Natural killer cell treated with Interleukin-12 subunit alpha and Interleukin-12 subunit beta and Interleukin-15 and Interleukin-18, amount 100 ng/mL, for 72 hours (primary cell): ENCODE measurements at regions not wholly inside any gene's neighbourhood (a gene's known extent, or its start where the extent isn't known, plus 50 kb on each side); places are given as distances from the start of the nearest gene placed in this dataset.

ENCODE experiments used
- ATAC-seq, 2 donors: fragments of 150-1000 bp; cut with Tn5 transposase in 1 of 2; sonication (Bioruptor Pico), chemical (Tn5 transposase) in 1 of 2; 2 replicates each; pipeline ENCODE4 v1.10.0; 2021
- DNase-seq: peaks from one replicate; pipeline ENCODE4 v3.0.0; 2022; ENCODE audit warnings: low spot score
- H3K27ac Mint-ChIP-seq, 2 donors: 1 replicate in 1 of 2; 2 replicates in 1 of 2; pipeline ENCODE4 v1.8.0; 2022; ENCODE audit warnings: mixed read lengths in 2 of 2, mild to moderate bottlenecking in 1 of 2, moderate library complexity in 1 of 2
- H3K27me3 Mint-ChIP-seq, 2 donors: 1 replicate in 1 of 2; 2 replicates in 1 of 2; pipeline ENCODE4 v1.8.0; 2022; ENCODE audit warnings: mixed read lengths in 2 of 2
- H3K36me3 Mint-ChIP-seq: one replicate; pipeline ENCODE4 v1.8.0; 2022; ENCODE audit warnings: mixed read lengths
- H3K4me1 Mint-ChIP-seq, 2 donors: 1 replicate in 1 of 2; 2 replicates in 1 of 2; pipeline ENCODE4 v1.8.0; 2022; ENCODE audit warnings: low read depth in 2 of 2, mixed read lengths in 2 of 2, mild to moderate bottlenecking in 1 of 2
- H3K4me3 Mint-ChIP-seq: one replicate; pipeline ENCODE4 v1.8.0; 2022; ENCODE audit warnings: mixed read lengths
- H3K9me3 Mint-ChIP-seq: 2 replicates; pipeline ENCODE4 v1.8.0; 2022; ENCODE audit warnings: mixed read lengths

DNA sequence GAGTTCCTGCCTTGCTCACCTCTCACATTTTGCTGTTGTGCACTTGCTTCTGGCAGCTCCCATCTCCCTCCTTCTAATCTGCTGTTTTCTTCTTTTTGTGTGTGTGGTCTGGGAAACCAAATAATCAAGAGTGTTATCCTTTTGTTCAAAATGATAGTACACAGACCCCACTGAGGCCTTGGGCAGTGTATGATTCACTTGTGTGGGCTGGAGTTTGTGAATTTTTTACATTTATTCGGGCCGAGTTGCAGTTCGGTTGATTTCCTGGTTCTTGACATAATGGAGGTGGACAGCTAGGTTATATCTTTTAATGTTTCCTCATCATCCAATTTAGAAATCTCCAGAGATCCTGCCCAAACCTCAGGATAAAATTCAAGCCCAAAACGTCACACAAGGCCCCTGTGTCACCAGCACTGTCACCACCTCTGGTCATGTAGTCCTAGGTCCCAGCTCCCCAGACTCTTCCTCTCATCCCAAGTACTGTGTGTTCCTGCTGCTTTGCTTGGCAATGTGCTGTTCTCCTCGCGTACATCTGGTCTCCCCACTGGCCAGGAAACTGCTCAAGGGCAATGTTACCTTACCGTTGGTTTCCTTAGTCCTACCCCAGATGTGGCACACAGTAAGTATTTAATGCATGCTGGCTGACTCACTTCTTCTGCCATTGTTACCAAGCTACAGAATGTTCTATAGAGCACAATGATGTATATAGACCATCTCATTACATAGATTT lies 55.7 kb upstream of the PHACTR2 start:
- DNase-seq, result no peak
- Mint-ChIP-seq H3K27me3 (no peaks in the 10 kb centered on the region), H3K4me1 (peaks cover 9 to 12% of the 10 kb centered on the region in 2 donors), H3K36me3 (no peaks in the 10 kb centered on the region), H3K9me3 (no peaks in the 10 kb centered on the region), H3K27ac (no peak overlapping the region), H3K4me3 (no peak overlapping the region)
- no peak for ATAC-seq

DNA sequence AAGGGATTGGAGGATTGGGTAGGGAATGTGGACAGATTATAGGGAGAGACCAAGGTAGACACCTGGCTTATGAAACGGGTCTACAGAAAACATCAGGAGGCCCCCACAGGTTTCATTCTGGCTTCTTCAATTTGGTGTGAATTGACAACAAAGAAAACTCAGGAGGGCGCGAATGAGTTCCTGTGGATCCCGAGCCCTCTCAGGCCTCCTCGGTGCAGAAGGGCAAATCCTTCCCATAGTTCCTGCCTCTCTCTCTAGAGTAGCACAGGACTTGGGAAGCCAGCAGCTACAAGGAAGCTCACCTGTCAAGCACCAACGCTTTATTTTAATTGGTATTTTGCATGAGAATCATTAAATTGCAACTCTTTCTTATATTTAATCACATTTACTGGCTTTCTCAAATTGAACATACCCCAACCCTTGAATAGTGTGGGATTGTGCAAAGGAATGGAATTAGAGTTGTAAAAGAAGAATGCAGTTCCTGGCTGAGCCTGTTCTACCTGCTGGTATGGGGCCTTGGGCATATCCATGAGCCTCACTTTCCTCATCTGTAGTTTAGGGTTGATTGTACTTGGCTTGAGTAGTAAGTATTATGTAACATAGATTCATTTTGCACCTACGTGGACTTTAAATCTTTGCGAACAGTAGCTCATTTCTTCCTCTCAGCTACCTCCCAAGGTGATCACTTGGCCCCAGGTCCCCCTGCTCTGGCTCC lies 56.4 kb upstream of the PHACTR2 start:
- Mint-ChIP-seq H3K27ac (no peak overlapping the region), H3K27me3 (no peaks in the 10 kb centered on the region), H3K9me3 (no peaks in the 10 kb centered on the region), H3K4me1 (peaks cover 12% of the 10 kb centered on the region in 2 donors), H3K4me3 (no peak overlapping the region), H3K36me3 (no peaks in the 10 kb centered on the region)
- DNase-seq (no peak), ATAC-seq (no peak)

DNA sequence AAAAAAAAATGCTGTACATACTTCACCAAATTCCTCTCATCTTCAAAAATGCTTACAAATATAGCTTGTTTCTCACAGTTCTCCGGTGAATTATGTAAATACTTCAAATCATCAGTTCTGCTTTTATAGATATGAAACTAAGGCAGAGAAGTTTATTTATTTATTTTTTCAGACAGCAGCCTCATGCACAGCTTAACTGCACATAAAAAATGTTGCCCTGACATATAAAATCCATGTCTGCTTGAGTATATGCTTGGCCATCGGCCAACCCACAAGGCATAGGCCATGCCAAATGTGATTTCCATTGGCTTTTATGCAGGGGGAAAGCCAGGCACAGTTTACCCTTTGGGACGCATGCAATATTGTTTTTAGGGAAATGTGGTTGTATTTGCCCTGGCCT lies 57.3 kb upstream of the PHACTR2 start:
- H3K36me3 Mint-ChIP-seq, result no peaks in the 10 kb centered on the region
- H3K27me3 Mint-ChIP-seq, result no peaks in the 10 kb centered on the region
- ATAC-seq (no peak), DNase-seq (no peak)
- H3K4me3 Mint-ChIP-seq, result no peak overlapping the region
- H3K27ac Mint-ChIP-seq, result no peak overlapping the region
- H3K9me3 Mint-ChIP-seq, result no peaks in the 10 kb centered on the region
- H3K4me1 Mint-ChIP-seq, result peaks cover 9 to 14% of the 10 kb centered on the region in 2 donors

DNA sequence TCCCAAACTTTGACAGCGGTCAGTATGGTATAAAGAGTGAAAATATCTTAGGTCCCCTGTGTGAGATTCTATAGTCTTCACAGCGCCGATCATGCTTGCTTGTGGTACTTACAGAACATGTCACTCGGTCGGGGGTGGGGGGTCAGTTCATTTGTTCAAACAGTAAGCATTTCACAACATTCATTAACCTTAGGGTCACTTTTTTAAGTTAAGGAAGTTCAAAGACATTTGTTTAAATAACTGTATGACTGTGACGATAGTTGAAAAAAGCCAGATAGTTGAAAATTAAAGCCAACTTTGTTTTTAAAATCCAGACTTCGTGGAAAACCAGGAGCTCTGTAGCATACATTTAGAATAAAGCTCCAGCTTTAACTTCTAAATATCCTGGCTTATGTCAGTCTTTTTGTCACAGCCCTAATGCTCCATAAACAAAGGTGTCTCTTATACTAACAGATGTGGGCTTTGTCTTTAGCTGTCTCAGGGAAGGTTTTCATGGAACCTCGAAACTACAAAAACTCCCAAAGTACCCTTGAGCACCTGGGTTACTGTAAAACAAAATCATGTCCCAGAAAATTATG lies 57.9 kb upstream of the PHACTR2 start:
- no peak overlapping the region for H3K27ac Mint-ChIP-seq
- H3K4me1 Mint-ChIP-seq, result peaks cover 9 to 14% of the 10 kb centered on the region in 2 donors
- H3K36me3 Mint-ChIP-seq, result no peaks in the 10 kb centered on the region
- no peak for DNase-seq
- no peak overlapping the region for H3K4me3 Mint-ChIP-seq
- H3K27me3 Mint-ChIP-seq, result no peaks in the 10 kb centered on the region
- H3K9me3 Mint-ChIP-seq, result no peaks in the 10 kb centered on the region
- ATAC-seq, result no peak

DNA sequence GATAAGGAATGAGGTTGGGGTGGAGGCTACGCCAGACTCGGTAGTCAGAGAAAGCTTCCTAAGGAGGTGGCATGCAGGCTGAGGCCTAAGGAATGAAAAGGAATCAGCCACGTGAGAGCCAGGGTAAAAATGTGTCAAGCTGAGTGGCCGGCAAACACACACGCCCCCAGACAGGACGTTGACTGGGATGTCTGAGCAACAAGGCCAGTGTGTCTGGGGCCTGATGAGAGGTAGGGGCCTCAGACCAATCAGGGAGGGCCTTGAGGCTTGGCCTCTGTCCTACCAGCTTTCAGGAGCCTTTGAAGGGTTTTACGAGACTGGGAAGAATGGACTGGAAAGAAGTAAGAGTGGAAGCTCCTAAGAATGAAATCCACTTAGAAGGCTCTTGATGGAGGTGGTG lies 61.0 kb upstream of the PHACTR2 start:
- ATAC-seq (no peak), DNase-seq (no peak)
- no peaks in the 10 kb centered on the region for H3K9me3 Mint-ChIP-seq
- no peak overlapping the region for H3K4me3 Mint-ChIP-seq
- H3K27me3 Mint-ChIP-seq, result no peaks in the 10 kb centered on the region
- no peak overlapping the region for H3K27ac Mint-ChIP-seq
- no peaks in the 10 kb centered on the region for H3K36me3 Mint-ChIP-seq
- H3K4me1 Mint-ChIP-seq, result peaks cover 13 to 15% of the 10 kb centered on the region in 2 donors

DNA sequence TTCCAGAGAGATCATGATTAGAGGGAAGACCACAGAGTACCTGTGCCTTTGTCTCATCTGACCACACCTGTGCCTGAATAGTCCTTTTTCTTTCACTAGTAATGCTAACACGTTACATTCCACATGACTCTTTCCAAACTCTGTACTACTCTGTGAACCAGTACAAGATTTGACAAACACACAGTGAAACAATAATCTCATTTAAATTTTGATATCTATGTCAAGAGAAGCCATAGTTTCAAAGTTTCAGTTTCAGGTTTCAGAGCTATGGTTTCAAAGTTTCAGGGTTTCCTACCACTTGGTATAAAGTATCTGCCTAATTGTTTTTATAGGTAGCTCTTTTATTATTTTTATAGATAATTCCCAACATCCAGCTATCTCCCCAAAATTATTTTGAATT lies 62.0 kb upstream of the PHACTR2 start:
- H3K4me3 Mint-ChIP-seq, result no peak overlapping the region
- peaks cover 16% of the 10 kb centered on the region in 2 donors for H3K4me1 Mint-ChIP-seq
- no peak for ATAC-seq
- no peaks in the 10 kb centered on the region for H3K27me3 Mint-ChIP-seq
- no peaks in the 10 kb centered on the region for H3K9me3 Mint-ChIP-seq
- DNase-seq, result no peak
- H3K36me3 Mint-ChIP-seq, result no peaks in the 10 kb centered on the region
- H3K27ac Mint-ChIP-seq, result no peak overlapping the region

DNA sequence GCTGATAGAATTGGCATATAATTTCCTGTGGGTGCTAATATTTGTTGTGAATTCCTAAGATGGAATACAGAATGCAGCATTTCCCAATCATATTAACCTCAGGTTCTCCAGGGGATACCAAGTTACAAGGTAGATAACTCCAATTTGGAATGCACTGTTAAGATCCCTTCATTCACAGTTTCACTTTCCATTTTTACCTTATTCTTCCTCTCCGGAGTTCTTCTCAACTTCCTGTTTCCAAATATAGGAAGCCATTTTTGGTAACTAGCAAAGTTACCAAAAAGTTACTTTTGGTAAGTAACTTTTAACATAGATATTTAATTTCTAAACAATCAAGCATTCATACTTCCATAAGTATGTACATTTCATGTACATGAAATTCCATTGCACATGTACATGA lies 63.5 kb upstream of the PHACTR2 start:
- Mint-ChIP-seq H3K36me3 (no peaks in the 10 kb centered on the region), H3K27ac (no peak overlapping the region), H3K9me3 (no peaks in the 10 kb centered on the region), H3K4me1 (peaks cover 16% of the 10 kb centered on the region in 2 donors), H3K4me3 (no peak overlapping the region), H3K27me3 (no peaks in the 10 kb centered on the region)
- DNase-seq, result no peak
- ATAC-seq, result no peak

DNA sequence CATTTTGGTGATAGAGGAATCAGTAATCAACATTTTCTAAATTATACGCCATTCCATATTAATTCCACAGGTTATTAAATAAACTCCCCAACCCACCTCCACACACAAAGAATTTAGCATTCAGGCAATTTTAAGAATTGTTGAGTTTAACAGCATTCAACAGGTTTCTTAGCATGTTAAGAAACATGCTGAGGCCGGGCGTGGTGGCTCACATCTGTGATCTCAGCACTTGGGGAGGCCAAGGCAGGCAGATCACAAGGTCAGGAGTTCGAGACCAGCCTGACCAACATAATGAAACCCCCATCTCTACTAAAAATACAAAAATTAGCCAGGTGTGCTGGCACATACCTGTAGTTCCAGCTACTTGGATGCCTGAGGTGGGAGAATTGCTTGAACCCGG lies 64.0 kb upstream of the PHACTR2 start:
- no peaks in the 10 kb centered on the region for H3K9me3 Mint-ChIP-seq
- H3K4me3 Mint-ChIP-seq, result no peak overlapping the region
- H3K27ac Mint-ChIP-seq, result no peak overlapping the region
- peaks cover 12 to 16% of the 10 kb centered on the region in 2 donors for H3K4me1 Mint-ChIP-seq
- H3K36me3 Mint-ChIP-seq, result no peaks in the 10 kb centered on the region
- ATAC-seq (no peak), DNase-seq (no peak)
- H3K27me3 Mint-ChIP-seq, result no peaks in the 10 kb centered on the region

DNA sequence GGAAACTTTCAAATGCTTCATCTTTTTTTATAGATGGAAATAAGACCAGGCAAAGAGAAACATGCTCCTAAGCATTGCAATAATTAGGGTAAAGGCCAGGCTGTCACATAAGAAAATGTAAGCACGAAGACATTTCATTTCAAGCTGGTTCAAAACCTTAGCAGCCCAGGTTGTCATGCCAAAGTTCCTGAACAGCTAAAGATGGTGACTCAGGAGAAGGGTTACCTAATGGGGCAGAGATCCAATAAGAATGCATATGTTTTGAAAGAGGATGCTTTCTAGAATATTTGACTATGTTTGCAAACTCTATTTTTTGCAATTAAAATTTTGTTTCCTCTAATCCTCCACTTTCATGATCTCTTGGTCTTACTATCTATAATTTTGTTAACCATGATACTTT lies 65.6 kb upstream of the PHACTR2 start:
- ATAC-seq, result no peak
- no peaks in the 10 kb centered on the region for H3K36me3 Mint-ChIP-seq

DNA sequence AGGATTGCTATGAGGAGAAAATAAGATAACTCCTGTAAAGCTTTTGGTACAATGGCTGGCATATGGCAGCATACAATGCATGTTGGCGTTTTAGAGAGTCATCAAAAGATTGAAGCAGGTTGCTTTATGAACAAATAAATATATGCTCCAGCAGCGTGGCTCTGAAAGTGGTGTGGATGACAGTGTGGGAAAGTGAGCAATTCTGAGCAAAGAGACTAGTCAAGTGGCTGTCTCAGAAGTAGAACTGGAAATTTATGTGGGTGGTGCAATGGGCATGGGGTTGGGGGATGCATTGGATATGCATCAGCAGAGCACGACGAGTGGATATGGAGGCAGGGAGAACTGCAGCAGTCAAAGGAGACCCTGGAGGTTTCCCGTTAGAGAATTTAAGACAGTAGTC lies 66.2 kb upstream of the PHACTR2 start:
- DNase-seq (no peak), ATAC-seq (no peak)
- H3K36me3 Mint-ChIP-seq, result no peaks in the 10 kb centered on the region
- H3K4me1 Mint-ChIP-seq, result peaks cover 14 to 16% of the 10 kb centered on the region in 2 donors
- H3K27ac Mint-ChIP-seq, result no peak overlapping the region
- no peak overlapping the region for H3K4me3 Mint-ChIP-seq
- H3K9me3 Mint-ChIP-seq, result no peaks in the 10 kb centered on the region
- no peaks in the 10 kb centered on the region for H3K27me3 Mint-ChIP-seq

More for the DNA sequence above, 65.6 kb upstream of the PHACTR2 start:
- Mint-ChIP-seq H3K4me1 (peaks cover 13 to 16% of the 10 kb centered on the region in 2 donors), H3K9me3 (no peaks in the 10 kb centered on the region), H3K27me3 (no peaks in the 10 kb centered on the region), H3K4me3 (no peak overlapping the region), H3K27ac (no peak overlapping the region)
- no peak for DNase-seq

DNA sequence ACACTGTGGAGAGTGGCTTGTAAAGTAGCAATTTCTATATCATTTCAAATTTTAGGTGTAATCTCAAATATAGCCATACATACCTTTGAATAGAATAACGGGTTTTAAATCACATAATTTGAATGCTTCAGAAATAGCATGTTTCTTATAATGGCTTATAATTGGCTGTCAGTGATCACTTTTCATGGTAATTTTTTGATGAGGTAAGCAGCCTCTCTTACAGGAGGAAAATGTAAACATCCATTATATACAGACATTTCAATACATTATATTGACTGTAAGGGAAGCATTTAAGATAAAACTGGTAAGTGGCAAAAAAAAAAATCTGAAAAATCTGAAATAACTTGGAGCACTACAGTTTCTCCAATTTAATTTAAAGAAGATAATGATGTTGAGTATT lies 67.8 kb upstream of the PHACTR2 start:
- H3K27me3 Mint-ChIP-seq, result no peaks in the 10 kb centered on the region
- no peak for ATAC-seq
- H3K9me3 Mint-ChIP-seq, result no peaks in the 10 kb centered on the region
- no peaks in the 10 kb centered on the region for H3K36me3 Mint-ChIP-seq
- peaks cover 11 to 14% of the 10 kb centered on the region in 2 donors for H3K4me1 Mint-ChIP-seq
- DNase-seq, result no peak
- no peak overlapping the region for H3K4me3 Mint-ChIP-seq
- no peak overlapping the region for H3K27ac Mint-ChIP-seq

DNA sequence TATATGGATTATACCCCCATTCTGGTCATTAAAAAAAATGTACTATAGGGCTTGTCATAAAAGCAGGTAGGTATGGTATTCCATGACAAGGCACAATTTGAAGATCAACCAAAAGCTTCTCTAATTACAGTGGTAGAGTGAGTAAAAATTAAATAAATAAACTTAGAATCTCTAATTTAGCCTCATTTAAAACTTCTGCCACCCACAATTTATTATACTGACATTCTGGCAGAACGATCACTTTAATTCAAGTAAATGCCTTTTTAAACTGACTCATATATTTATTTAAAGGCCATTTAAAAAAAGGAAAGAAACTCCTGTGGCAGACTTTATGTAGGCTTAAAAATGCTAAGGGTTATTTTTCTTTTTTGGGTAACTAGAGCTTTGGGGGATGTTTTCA lies 68.3 kb upstream of the PHACTR2 start:
- no peak overlapping the region for H3K4me3 Mint-ChIP-seq

DNA sequence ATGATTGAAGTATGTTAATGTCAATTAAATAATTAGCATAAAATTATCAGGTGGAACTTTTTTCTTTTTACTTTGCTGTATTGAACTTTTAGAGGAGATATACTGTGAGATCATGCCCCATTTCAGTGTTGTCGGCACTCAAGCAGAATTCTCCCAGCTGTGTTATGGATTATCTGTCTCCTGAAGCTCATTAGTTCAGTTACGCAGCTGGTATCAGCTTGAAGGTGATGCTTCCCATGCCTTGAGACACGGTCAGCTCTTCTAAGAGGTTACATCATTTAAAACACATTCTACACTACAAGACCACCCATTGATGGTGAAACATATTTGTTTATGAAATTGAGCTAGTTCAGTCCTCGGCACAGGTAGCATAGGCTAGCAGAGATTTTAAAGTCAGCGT lies 68.9 kb upstream of the PHACTR2 start:
- H3K9me3 Mint-ChIP-seq, result no peaks in the 10 kb centered on the region
- H3K4me3 Mint-ChIP-seq, result no peak overlapping the region
- no peaks in the 10 kb centered on the region for H3K27me3 Mint-ChIP-seq
- no peaks in the 10 kb centered on the region for H3K36me3 Mint-ChIP-seq
- H3K27ac Mint-ChIP-seq, result peak overlapping the region in 1 of 2 donors; percentile 7
- ATAC-seq (no peak), DNase-seq (no peak)
- H3K4me1 Mint-ChIP-seq, result peaks cover 6 to 8% of the 10 kb centered on the region in 2 donors

More for the DNA sequence above, 68.3 kb upstream of the PHACTR2 start:
- Mint-ChIP-seq H3K36me3 (no peaks in the 10 kb centered on the region), H3K27me3 (no peaks in the 10 kb centered on the region), H3K4me1 (peaks cover 10 to 12% of the 10 kb centered on the region in 2 donors), H3K27ac (peak overlapping the region in 1 of 2 donors; percentile 7), H3K9me3 (no peaks in the 10 kb centered on the region)
- no peak for ATAC-seq
- DNase-seq, result no peak

DNA sequence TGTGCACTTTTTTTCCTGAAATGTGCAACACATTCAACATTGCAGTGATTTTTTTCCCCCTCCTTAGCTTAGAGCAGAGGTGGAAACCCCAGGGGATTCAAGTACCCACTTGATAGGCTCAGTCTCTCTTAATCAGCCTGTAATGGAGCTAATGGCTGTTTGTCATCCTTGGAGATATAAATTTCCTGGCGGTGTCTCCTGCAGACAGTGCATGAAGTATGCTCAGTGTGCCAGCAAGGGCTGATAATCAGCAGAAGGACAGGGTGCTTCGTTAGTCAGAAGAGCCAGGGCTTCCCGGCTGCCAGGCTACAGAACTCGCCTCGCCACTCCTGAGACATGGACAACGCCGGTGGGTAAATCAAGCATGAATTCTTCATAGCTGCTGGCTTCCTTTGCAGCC lies 69.8 kb upstream of the PHACTR2 start:
- H3K27ac Mint-ChIP-seq, result no peak overlapping the region
- no peaks in the 10 kb centered on the region for H3K9me3 Mint-ChIP-seq
- ATAC-seq, result no peak
- H3K36me3 Mint-ChIP-seq, result no peaks in the 10 kb centered on the region
- no peak for DNase-seq
- no peak overlapping the region for H3K4me3 Mint-ChIP-seq
- peaks cover 6 to 8% of the 10 kb centered on the region in 2 donors for H3K4me1 Mint-ChIP-seq
- H3K27me3 Mint-ChIP-seq, result no peaks in the 10 kb centered on the region
